Stomach (tissue), 4 donors: ENCODE measurements at regions not wholly inside any gene's neighbourhood (a gene's known extent, or its start where the extent isn't known, plus 50 kb on each side); places are given as distances from the start of the nearest gene placed in this dataset.

ENCODE experiments used
- CTCF ChIP-seq, 7 experiments: fragments of 450-650 bp in 4 of 7; fragments of 200-600 bp in 3 of 7; sonication (generic) in 3 of 7; IDR thresholded peaks; one replicate each; pipeline ENCODE4 v1.5.1; 2016 to 2019; ENCODE audit warnings: antibody characterized with exemption in 7 of 7, control low read depth in 2 of 7, mild to moderate bottlenecking in 1 of 7
- EP300 ChIP-seq: sonication (generic); formaldehyde crosslinking; IDR thresholded peaks from one replicate; pipeline ENCODE4 v1.6.1; 2017; ENCODE audit warnings: antibody characterized with exemption
- POLR2A ChIP-seq, 4 donors: fragments of 450-650 bp; IDR thresholded peaks; one replicate each; pipeline ENCODE4 v1.6.1; 2016; ENCODE audit warnings: antibody characterized with exemption in 4 of 4, control low read depth in 2 of 4, mild to moderate bottlenecking in 1 of 4, moderate library complexity in 1 of 4
- POLR2AphosphoS5 ChIP-seq, 3 donors: sonication (generic); formaldehyde crosslinking; IDR thresholded peaks; one replicate each; pipeline ENCODE4 v1.6.1; 2016; ENCODE audit warnings: antibody characterized with exemption in 3 of 3

- no peak for TF ChIP-seq CTCF (IDR thresholded peaks at IDR 0.05)
- peak; percentile 25 to 85 (median 81) for TF ChIP-seq POLR2AphosphoS5 (IDR thresholded peaks at IDR 0.05)
- no peak for TF ChIP-seq POLR2A (IDR thresholded peaks at IDR 0.05)
- no peak for TF ChIP-seq EP300
Observed at GRCh38 chr14:84225268-84225667, 1304.7 kb upstream of the FLRT2 start.
